ENCODE measurements at regions not wholly inside any gene's neighbourhood (a gene's known extent, or its start where the extent isn't known, plus 50 kb on each side); places are given as distances from the start of the nearest gene placed in this dataset.

DNA sequence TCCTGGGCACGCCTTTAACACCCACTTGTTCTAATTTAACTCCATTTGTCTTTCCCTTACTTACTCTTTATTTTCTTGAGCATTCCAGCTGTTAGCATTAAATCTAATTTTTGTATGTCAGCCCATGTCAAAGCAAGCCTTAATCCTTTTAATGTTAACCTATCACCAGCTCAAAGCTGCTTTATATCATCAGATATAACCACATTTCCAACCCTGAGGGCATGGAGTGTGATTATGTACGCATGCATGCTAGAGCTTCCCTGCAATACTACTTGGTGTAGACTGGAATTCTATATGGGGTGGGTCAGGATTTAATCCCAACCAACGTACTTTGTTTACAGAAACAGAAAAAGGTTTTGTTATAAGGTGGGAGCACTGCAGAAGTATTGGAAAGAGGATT lies 139.4 kb upstream of the HMGN3 start:
- TF ChIP-seq TAF1 (IDR thresholded peaks at IDR 0.05; ENCODE audit: borderline replicate concordance, low read depth, low read length) (no peak), FOXM1 (IDR thresholded peaks at IDR 0.05; ENCODE audit: low read depth) (no peak), POLR2AphosphoS5 (IDR thresholded peaks at IDR 0.05; ENCODE audit: low read depth, low read length) (no peak), NRF1 (IDR thresholded peaks at IDR 0.05; ENCODE audit: low read depth, low read length) (no peak), EZH2phosphoT487 (IDR thresholded peaks at IDR 0.05; ENCODE audit: borderline replicate concordance, low read depth) (no peak)
- TF ChIP-seq, protein P1, sequence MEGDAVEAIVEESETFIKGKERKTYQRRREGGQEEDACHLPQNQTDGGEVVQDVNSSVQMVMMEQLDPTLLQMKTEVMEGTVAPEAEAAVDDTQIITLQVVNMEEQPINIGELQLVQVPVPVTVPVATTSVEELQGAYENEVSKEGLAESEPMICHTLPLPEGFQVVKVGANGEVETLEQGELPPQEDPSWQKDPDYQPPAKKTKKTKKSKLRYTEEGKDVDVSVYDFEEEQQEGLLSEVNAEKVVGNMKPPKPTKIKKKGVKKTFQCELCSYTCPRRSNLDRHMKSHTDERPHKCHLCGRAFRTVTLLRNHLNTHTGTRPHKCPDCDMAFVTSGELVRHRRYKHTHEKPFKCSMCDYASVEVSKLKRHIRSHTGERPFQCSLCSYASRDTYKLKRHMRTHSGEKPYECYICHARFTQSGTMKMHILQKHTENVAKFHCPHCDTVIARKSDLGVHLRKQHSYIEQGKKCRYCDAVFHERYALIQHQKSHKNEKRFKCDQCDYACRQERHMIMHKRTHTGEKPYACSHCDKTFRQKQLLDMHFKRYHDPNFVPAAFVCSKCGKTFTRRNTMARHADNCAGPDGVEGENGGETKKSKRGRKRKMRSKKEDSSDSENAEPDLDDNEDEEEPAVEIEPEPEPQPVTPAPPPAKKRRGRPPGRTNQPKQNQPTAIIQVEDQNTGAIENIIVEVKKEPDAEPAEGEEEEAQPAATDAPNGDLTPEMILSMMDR (IDR thresholded peaks at IDR 0.05) = no peak
- TF ChIP-seq, protein P2, sequence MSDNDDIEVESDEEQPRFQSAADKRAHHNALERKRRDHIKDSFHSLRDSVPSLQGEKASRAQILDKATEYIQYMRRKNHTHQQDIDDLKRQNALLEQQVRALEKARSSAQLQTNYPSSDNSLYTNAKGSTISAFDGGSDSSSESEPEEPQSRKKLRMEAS (IDR thresholded peaks at IDR 0.05; ENCODE audit: low read depth) = no peak

Data from SK-N-SH (cell line).